Fibroblast of the aortic adventitia (primary cell): ENCODE measurements at regions not wholly inside any gene's neighbourhood (a gene's known extent, or its start where the extent isn't known, plus 50 kb on each side); places are given as distances from the start of the nearest gene placed in this dataset.
"Not testable (repeated sequence)": the region's sequence is repeated elsewhere in the genome, so short reads cannot be mapped to it uniquely, and the experiment has no call there.

Experiments used
- DNase-seq: peaks from one replicate; pipeline ENCODE4 v3.0.0-alpha.2; 2010; ENCODE audit warnings: low read depth
- H3K4me3 ChIP-seq: 2 replicates; pipeline ENCODE4 v1.5.1; 2011; ENCODE audit warnings: low read depth, mild to moderate bottlenecking, control low read depth, low read length, moderate library complexity
- CTCF ChIP-seq: IDR thresholded peaks from 2 replicates; pipeline ENCODE4 v1.5.1; 2011; ENCODE audit warnings: mild to moderate bottlenecking, low read length, control low read depth, inconsistent platforms; ENCODE audit not compliant: insufficient read depth

- H3K4me3 ChIP-seq, result no peak overlapping the region
- no peak for DNase-seq
- no peak for TF ChIP-seq CTCF
These were observed 360.9 kb downstream of the ADGRD1 start for GRCh38 chr12:131314524-131315090.

- no peak for DNase-seq
- TF ChIP-seq CTCF, result no peak
- no peak overlapping the region for H3K4me3 ChIP-seq
These were observed 361.9 kb downstream of the ADGRD1 start for GRCh38 chr12:131315601-131316000.

GRCh38 chr12:131316388-131316787, 362.7 kb downstream of the ADGRD1 start:
- no peak for TF ChIP-seq CTCF
- DNase-seq, result no peak
- no peak overlapping the region for H3K4me3 ChIP-seq

- no peak for TF ChIP-seq CTCF
- no peak for DNase-seq
These were observed 364.5 kb downstream of the ADGRD1 start for GRCh38 chr12:131318045-131318685.

GRCh38 chr12:131321988-131322387, 368.3 kb downstream of the ADGRD1 start:
- TF ChIP-seq CTCF, result no peak
- H3K4me3 ChIP-seq, result no peak overlapping the region
- DNase-seq, result no peak

More at GRCh38 chr12:131318045-131318685, 364.5 kb downstream of the ADGRD1 start:
- no peak overlapping the region for H3K4me3 ChIP-seq

GRCh38 chr12:131322460-131322859, 368.8 kb downstream of the ADGRD1 start:
- H3K4me3 ChIP-seq, result not testable (repeated sequence)

GRCh38 chr12:131323879-131324278, 370.2 kb downstream of the ADGRD1 start:
- no peak overlapping the region for H3K4me3 ChIP-seq

More at GRCh38 chr12:131322460-131322859, 368.8 kb downstream of the ADGRD1 start:
- DNase-seq, result not testable (repeated sequence)

More at GRCh38 chr12:131323879-131324278, 370.2 kb downstream of the ADGRD1 start:
- no peak for TF ChIP-seq CTCF
- DNase-seq, result no peak
